Caco-2 (cell line): ENCODE measurements at regions not wholly inside any gene's neighbourhood (a gene's known extent, or its start where the extent isn't known, plus 50 kb on each side); places are given as distances from the start of the nearest gene placed in this dataset.

Experiments
- BruUV-seq: library from RNA; stranded (reverse); fragments of 400-500 nt; replicated peaks from 2 replicates; lab custom pipeline; 2021; lab: Mats Ljungman, UMichigan
- CTCF ChIA-PET: fragments of 300-600 bp; sonication (Branson Sonifier 250); formaldehyde crosslinking; loops from one replicate; lab custom pipeline; 2022; ENCODE audit warnings: antibody characterized with exemption; lab: Charles Lee
- POLR2A ChIA-PET: fragments of 300-600 bp; sonication (Branson Sonifier 250); formaldehyde crosslinking; loops from one replicate; lab custom pipeline; 2022; ENCODE audit warnings: antibody characterized with exemption; lab: Charles Lee
- DNase-seq, 2 experiments: peaks; one replicate each; pipeline versions ENCODE4 v3.0.0 to v3.0.0-alpha.2; 2020 to 2022
- H3K27me3 ChIP-seq: replicated peaks from 2 replicates; pipeline ENCODE4 v1.6.0; 2011; ENCODE audit warnings: low read length; ENCODE audit not compliant: control insufficient read depth, insufficient read depth
- H3K36me3 ChIP-seq: 2 replicates; pipeline ENCODE4 v1.5.1; 2011; ENCODE audit warnings: low read length; ENCODE audit not compliant: control insufficient read depth, insufficient read depth
- H3K4me1 ChIP-seq: fragments of 250-450 bp; sonication (Bioruptor Pico); 2 replicates; pipeline ENCODE4 v1.5.1; 2020; ENCODE audit warnings: mild to moderate bottlenecking
- H3K4me3 ChIP-seq: 2 replicates; pipeline ENCODE4 v1.5.1; 2011; ENCODE audit warnings: low read depth, mild to moderate bottlenecking, control low read depth, low read length
- H3K9me3 ChIP-seq: fragments of 250-450 bp; sonication (Bioruptor Pico); 2 replicates; pipeline ENCODE4 v1.5.1; 2020; ENCODE audit warnings: mild to moderate bottlenecking, moderate library complexity
- H3K27ac Mint-ChIP-seq: one replicate; pipeline ENCODE4 v1.8.0; 2022; ENCODE audit warnings: mixed read lengths; ENCODE audit not compliant: unreplicated experiment
- H3K27me3 Mint-ChIP-seq: one replicate; pipeline ENCODE4 v1.8.0; 2022; ENCODE audit warnings: mixed read lengths; ENCODE audit not compliant: insufficient read depth, unreplicated experiment
- H3K36me3 Mint-ChIP-seq: one replicate; pipeline ENCODE4 v1.8.0; 2022; ENCODE audit warnings: mild to moderate bottlenecking, mixed read lengths; ENCODE audit not compliant: insufficient read depth, unreplicated experiment
- H3K4me1 Mint-ChIP-seq: one replicate; pipeline ENCODE4 v1.8.0; 2022; ENCODE audit warnings: low read depth, mixed read lengths; ENCODE audit not compliant: unreplicated experiment
- H3K4me3 Mint-ChIP-seq: one replicate; pipeline ENCODE4 v1.8.0; 2022; ENCODE audit warnings: mild to moderate bottlenecking, moderate library complexity, mixed read lengths; ENCODE audit not compliant: unreplicated experiment
- H3K9me3 Mint-ChIP-seq: one replicate; pipeline ENCODE4 v1.8.0; 2022; ENCODE audit warnings: mixed read lengths; ENCODE audit not compliant: unreplicated experiment
- CTCF ChIP-seq, 2 experiments: fragments of 200-600 bp in 1 of 2; IDR thresholded peaks; 1 replicate in 1 of 2; 2 replicates in 1 of 2; pipeline versions ENCODE4 v1.5.1 to v1.8.0; 2011 to 2022; ENCODE audit warnings: antibody characterized with exemption in 1 of 2, control low read depth in 1 of 2, inconsistent platforms in 1 of 2, low read depth in 1 of 2, low read length in 1 of 2, mild to moderate bottlenecking in 1 of 2, moderate library complexity in 1 of 2; ENCODE audit not compliant: insufficient read depth in 1 of 2, severe bottlenecking in 1 of 2, unreplicated experiment in 1 of 2
- intact Hi-C: fragments of 100-400 bp; cut with micrococcal nuclease; formaldehyde crosslinking; loops from one replicate; pipeline ENCODE4 v1.10.0; 2022; ENCODE audit not compliant: unreplicated experiment

GRCh38 chr22:22410677-22411076 lies 97.9 kb downstream of the ZNF280B start:
- Mint-ChIP-seq H3K9me3 (no peaks in the 10 kb centered on the region), H3K36me3 (no peaks in the 10 kb centered on the region), H3K27ac (no peak overlapping the region), H3K27me3 (peaks cover 32% of the 10 kb centered on the region), H3K4me3 (no peak overlapping the region), H3K4me1 (no peaks in the 10 kb centered on the region)
- peaks cover 1% of the 10 kb centered on the region; the same call in 1 of the 2 replicates for H3K27me3 ChIP-seq
- no peaks in the 10 kb centered on the region for H3K36me3 ChIP-seq
- ChIA-PET CTCF (interaction anchor here (1.2 kb wide), 1 partner anchor 12 kb away, joined by 3 read pairs; no protein-coding TSS in a partner anchor), POLR2A (no interaction called here)
- H3K4me3 ChIP-seq, result no peak overlapping the region
- no peaks in the 10 kb centered on the region for H3K9me3 ChIP-seq
- DNase-seq, result no peak
- no peaks in the 10 kb centered on the region for H3K4me1 ChIP-seq
- no TSS peak for BruUV-seq
- intact Hi-C loops, result no loop called here
- no peak for TF ChIP-seq CTCF (IDR thresholded peaks at IDR 0.05; ENCODE audit: insufficient read depth in 1 of 2, low read depth in 1 of 2, low read length in 1 of 2, severe bottlenecking in 1 of 2, unreplicated experiment in 1 of 2)

- Mint-ChIP-seq H3K4me1 (no peaks in the 10 kb centered on the region), H3K4me3 (no peak overlapping the region), H3K27ac (no peak overlapping the region), H3K27me3 (peaks cover 34% of the 10 kb centered on the region), H3K36me3 (no peaks in the 10 kb centered on the region), H3K9me3 (no peaks in the 10 kb centered on the region)
- no peaks in the 10 kb centered on the region for H3K9me3 ChIP-seq
- peaks cover 1% of the 10 kb centered on the region; the same call in 1 of the 2 replicates for H3K27me3 ChIP-seq
- H3K36me3 ChIP-seq, result no peaks in the 10 kb centered on the region
- H3K4me1 ChIP-seq, result no peaks in the 10 kb centered on the region
- intact Hi-C loops, result no loop called here
- ChIA-PET POLR2A (no interaction called here), CTCF (interaction anchor here (0.9 to 1.5 kb wide), 2 partner anchors 9 to 23 kb away, joined by 3 to 10 read pairs; no protein-coding TSS in a partner anchor)
- DNase-seq, result no peak
- H3K4me3 ChIP-seq, result no peak overlapping the region
- no peak for TF ChIP-seq CTCF (IDR thresholded peaks at IDR 0.05; ENCODE audit: insufficient read depth in 1 of 2, low read depth in 1 of 2, low read length in 1 of 2, severe bottlenecking in 1 of 2, unreplicated experiment in 1 of 2)
- BruUV-seq, result no TSS peak
These were observed 94.3 kb downstream of the ZNF280B start for GRCh38 chr22:22414266-22414665.

- intact Hi-C loops, result no loop called here
- peaks cover 3% of the 10 kb centered on the region for H3K27me3 ChIP-seq
- CTCF ChIA-PET, result interaction anchor here (1.1 kb wide), 1 partner anchor 8 kb away, joined by 5 read pairs; no protein-coding TSS in a partner anchor
- Mint-ChIP-seq H3K4me3 (no peak overlapping the region), H3K9me3 (no peaks in the 10 kb centered on the region), H3K27me3 (peaks cover 30% of the 10 kb centered on the region), H3K4me1 (no peaks in the 10 kb centered on the region), H3K27ac (no peak overlapping the region), H3K36me3 (no peaks in the 10 kb centered on the region)
- TF ChIP-seq CTCF (IDR thresholded peaks at IDR 0.05; ENCODE audit: insufficient read depth in 1 of 2, low read depth in 1 of 2, low read length in 1 of 2, severe bottlenecking in 1 of 2, unreplicated experiment in 1 of 2), result no peak
- H3K4me1 ChIP-seq, result no peaks in the 10 kb centered on the region
- no TSS peak for BruUV-seq
- H3K9me3 ChIP-seq, result no peaks in the 10 kb centered on the region
- POLR2A ChIA-PET, result no interaction called here
- H3K36me3 ChIP-seq, result no peaks in the 10 kb centered on the region
- no peak overlapping the region for H3K4me3 ChIP-seq
- DNase-seq, result no peak
These were observed 90.9 kb downstream of the ZNF280B start for GRCh38 chr22:22417495-22418162.
